HG03342 (cell line): ENCODE measurements at regions not wholly inside any gene's neighbourhood (a gene's known extent, or its start where the extent isn't known, plus 50 kb on each side); places are given as distances from the start of the nearest gene placed in this dataset.
"Not testable (repeated sequence)": the region's sequence is repeated elsewhere in the genome, so short reads cannot be mapped to it uniquely, and the experiment has no call there.

Experiments
- ATAC-seq: cut with Tn5 transposase; IDR thresholded peaks from one replicate; pipeline ENCODE4 v1.9.1; 2021; ENCODE audit warnings: mild to moderate bottlenecking, moderate library complexity; ENCODE audit not compliant: unreplicated experiment

GRCh38 chr2:207216457-207216856 is 50.7 kb upstream of the KLF7 start:
- no peak for ATAC-seq

- ATAC-seq = no peak
Measured at GRCh38 chr2:207217442-207217841, 51.7 kb upstream of the KLF7 start.

- no peak for ATAC-seq
Measured at GRCh38 chr2:207219081-207219630, 53.4 kb upstream of the KLF7 start.

- no peak for ATAC-seq
Measured at GRCh38 chr2:207219676-207220501, 54.1 kb upstream of the KLF7 start.

GRCh38 chr2:207221731-207222130 is 56.0 kb upstream of the KLF7 start:
- ATAC-seq = no peak

GRCh38 chr2:207223051-207223450 is 57.3 kb upstream of the KLF7 start:
- peak; percentile 89 for ATAC-seq

GRCh38 chr2:207224381-207224780 is 58.6 kb upstream of the KLF7 start:
- ATAC-seq = no peak

- no peak for ATAC-seq
Measured at GRCh38 chr2:207224791-207225482, 59.2 kb upstream of the KLF7 start.

- ATAC-seq = no peak
Measured at GRCh38 chr2:207225773-207226172, 60.0 kb upstream of the KLF7 start.

- ATAC-seq = no peak
Measured at GRCh38 chr2:207226243-207226642, 60.5 kb upstream of the KLF7 start.

- ATAC-seq = no peak
Measured at GRCh38 chr2:207226671-207227061, 60.9 kb upstream of the KLF7 start.

GRCh38 chr2:207227062-207227748 is 61.5 kb upstream of the KLF7 start:
- ATAC-seq = no peak

- no peak for ATAC-seq
Measured at GRCh38 chr2:207227749-207228145, 62.0 kb upstream of the KLF7 start.

- no peak for ATAC-seq
Measured at GRCh38 chr2:207228402-207228801, 62.7 kb upstream of the KLF7 start.

GRCh38 chr2:207229161-207229560 is 63.4 kb upstream of the KLF7 start:
- no peak for ATAC-seq

- peak; percentile 60 for ATAC-seq
Measured at GRCh38 chr2:207230261-207231105, 64.7 kb upstream of the KLF7 start.

- ATAC-seq = no peak
Measured at GRCh38 chr2:207231106-207231865, 65.5 kb upstream of the KLF7 start.

GRCh38 chr2:207231967-207232366 is 66.2 kb upstream of the KLF7 start:
- ATAC-seq = no peak

GRCh38 chr2:207233141-207233540 is 67.4 kb upstream of the KLF7 start:
- not testable (repeated sequence) for ATAC-seq

GRCh38 chr2:207233731-207234130 is 68.0 kb upstream of the KLF7 start:
- no peak for ATAC-seq
